HCT116 (cell line): ENCODE measurements at regions not wholly inside any gene's neighbourhood (a gene's known extent, or its start where the extent isn't known, plus 50 kb on each side); places are given as distances from the start of the nearest gene placed in this dataset.

ENCODE experiments used
- ATAC-seq: fragments of 200-7000 bp; cut with Tn5 transposase; 2 replicates; pipeline ENCODE4 v1.9.1; 2020; ENCODE audit warnings: mild to moderate bottlenecking, moderate library complexity
- BruUV-seq: library from RNA; stranded (reverse); fragments of 400-500 nt; replicated peaks from 2 replicates; lab custom pipeline; 2021; lab: Mats Ljungman, UMichigan
- CTCF ChIA-PET: fragments of 300-600 bp; sonication (Branson Sonifier 250); formaldehyde crosslinking; loops from one replicate; lab custom pipeline; 2021; ENCODE audit warnings: antibody characterized with exemption; lab: Charles Lee
- POLR2A ChIA-PET: fragments of 300-600, 350-600 bp; sonication (Branson Sonifier 250); formaldehyde crosslinking; loops from one replicate; lab custom pipeline; 2021; ENCODE audit warnings: antibody characterized with exemption; lab: Charles Lee
- RAD21 ChIA-PET, 2 experiments: fragments of 300-600 bp; sonication (Branson Sonifier 250); formaldehyde crosslinking; loops; one replicate each; lab custom pipeline; 2023; ENCODE audit warnings: low total read pairs in 2 of 2; ENCODE audit not compliant: uncharacterized antibody in 2 of 2, unreplicated experiment in 2 of 2, low non-redundant PET in 1 of 2; lab: Charles Lee
- DNase-seq: peaks from one replicate; pipeline ENCODE4 v3.0.0-alpha.2; 2010; ENCODE audit warnings: low read depth, low spot score
- H2AFZ ChIP-seq: fragments of 200-600 bp; shearing (Covaris generic), sonication (generic); 2 replicates; pipeline ENCODE4 v1.6.1; 2017; ENCODE audit warnings: low read depth, mixed run types, mixed read lengths, antibody characterized with exemption, low read length; ENCODE audit not compliant: poor library complexity, severe bottlenecking
- H3K27ac ChIP-seq: 2 replicates; pipeline ENCODE4 v1.5.1; 2012; ENCODE audit warnings: low read depth, low read length
- H3K27me3 ChIP-seq: fragments of 200-600 bp; sonication (generic); 2 replicates; pipeline ENCODE4 v1.6.1; 2016; ENCODE audit warnings: mixed run types, low read length, mixed read lengths; ENCODE audit not compliant: insufficient read depth
- H3K36me3 ChIP-seq, 2 experiments: fragments of 200-500 bp in 1 of 2; fragments of 200-600 bp in 1 of 2; sonication (Bioruptor generic) in 1 of 2; sonication (generic) in 1 of 2; 2 replicates each; pipeline versions ENCODE4 v1.5.1 to v1.6.1; 2014 to 2016; ENCODE audit warnings: low read length in 2 of 2, inconsistent platforms in 1 of 2, mixed read lengths in 1 of 2, mixed run types in 1 of 2; ENCODE audit not compliant: insufficient read depth in 2 of 2, control insufficient read depth in 1 of 2
- H3K4me1 ChIP-seq, 2 experiments: fragments of 200-600 bp in 1 of 2; sonication (generic) in 1 of 2; 2 replicates each; pipeline versions ENCODE4 v1.5.1 to v1.6.1; 2012 to 2017; ENCODE audit warnings: low read length in 2 of 2, inconsistent platforms in 1 of 2, mild to moderate bottlenecking in 1 of 2, mixed read lengths in 1 of 2, mixed run types in 1 of 2, moderate library complexity in 1 of 2; ENCODE audit not compliant: insufficient read depth in 2 of 2, control insufficient read depth in 1 of 2
- H3K4me2 ChIP-seq: fragments of 200-600 bp; sonication (generic); 2 replicates; pipeline ENCODE4 v1.6.1; 2017; ENCODE audit warnings: mixed run types, low read length, mixed read lengths
- H3K4me3 ChIP-seq, 2 experiments: fragments of 200-600 bp in 1 of 2; sonication (generic) in 1 of 2; replicated peaks in 1 of 2; 2 replicates each; pipeline ENCODE4 v1.5.1; 2011 to 2016; ENCODE audit warnings: low read length in 2 of 2, control low read depth in 1 of 2, low read depth in 1 of 2, mild to moderate bottlenecking in 1 of 2, mixed read lengths in 1 of 2, mixed run types in 1 of 2
- H3K79me2 ChIP-seq: fragments of 200-600 bp; sonication (generic); 2 replicates; pipeline ENCODE4 v1.6.1; 2017; ENCODE audit warnings: mild to moderate bottlenecking, mixed run types, low read length, moderate library complexity, mixed read lengths; ENCODE audit not compliant: insufficient read depth
- H3K9ac ChIP-seq: fragments of 200-600 bp; sonication (generic); 2 replicates; pipeline ENCODE4 v1.6.1; 2016; ENCODE audit warnings: low read length, mixed read lengths
- H3K9me2 ChIP-seq: fragments of 200-600 bp; sonication (generic), shearing (Covaris generic); 2 replicates; pipeline ENCODE4 v1.6.1; 2017; ENCODE audit warnings: mixed run types, mild to moderate bottlenecking, moderate library complexity; ENCODE audit not compliant: insufficient read depth
- H3K9me3 ChIP-seq, 2 experiments: fragments of 200-500 bp in 1 of 2; fragments of 200-600 bp in 1 of 2; sonication (Bioruptor generic) in 1 of 2; sonication (generic) in 1 of 2; 2 replicates each; pipeline ENCODE4 v1.6.1; 2014 to 2017; ENCODE audit warnings: low read length in 2 of 2, mixed read lengths in 2 of 2, inconsistent platforms in 1 of 2, low read depth in 1 of 2, mild to moderate bottlenecking in 1 of 2, mixed run types in 1 of 2, moderate library complexity in 1 of 2; ENCODE audit not compliant: control insufficient read depth in 1 of 2, insufficient read depth in 1 of 2
- H4K20me1 ChIP-seq: fragments of 200-600 bp; sonication (generic), shearing (Covaris generic); 2 replicates; pipeline ENCODE4 v1.6.1; 2017; ENCODE audit warnings: mixed run types, mild to moderate bottlenecking, moderate library complexity; ENCODE audit not compliant: insufficient read depth
- CTCF ChIP-seq, 3 experiments: fragments of 200-600 bp in 1 of 3; sonication (generic) in 1 of 3; IDR thresholded peaks in 2 of 3; conservative IDR thresholded peaks in 1 of 3; 2 replicates each; pipeline ENCODE4 v1.5.1; 2012 to 2017; ENCODE audit warnings: low read depth in 2 of 3, low read length in 2 of 3, antibody characterized with exemption in 1 of 3, borderline replicate concordance in 1 of 3, control low read depth in 1 of 3, mild to moderate bottlenecking in 1 of 3, mixed read lengths in 1 of 3, mixed run types in 1 of 3, moderate library complexity in 1 of 3; ENCODE audit not compliant: insufficient read depth in 1 of 3
- EZH2 ChIP-seq: fragments of 200-600 bp; sonication (generic); IDR thresholded peaks from 2 replicates; pipeline ENCODE4 v1.6.1; 2017; ENCODE audit warnings: antibody characterized with exemption, mixed run types
- EZH2phosphoT487 ChIP-seq: fragments of 200-600 bp; IDR thresholded peaks from 2 replicates; pipeline ENCODE4 v1.6.1; 2018; ENCODE audit warnings: antibody characterized with exemption, borderline replicate concordance
- SIN3A ChIP-seq: IDR thresholded peaks from 2 replicates; pipeline ENCODE4 v1.6.1; 2012; ENCODE audit warnings: low read depth
- SRF ChIP-seq: IDR thresholded peaks from 2 replicates; pipeline ENCODE4 v1.6.1; 2012; ENCODE audit warnings: low read depth
- YY1 ChIP-seq: IDR thresholded peaks from 2 replicates; pipeline ENCODE4 v1.6.1; 2011; ENCODE audit warnings: low read length, low read depth, moderate library complexity, mild to moderate bottlenecking; ENCODE audit not compliant: insufficient replicate concordance; ENCODE audit errors: extremely low read depth
- ZFX ChIP-seq: fragments of 450-650 bp; IDR thresholded peaks from 2 replicates; pipeline ENCODE4 v1.6.1; 2017
- ZNF274 ChIP-seq: fragments of 200-500 bp; sonication (Bioruptor generic); IDR thresholded peaks from 2 replicates; pipeline ENCODE4 v1.6.1; 2014; ENCODE audit warnings: mild to moderate bottlenecking, low read depth, low read length, inconsistent platforms
- intact Hi-C: fragments of 100-400 bp; cut with micrococcal nuclease; formaldehyde crosslinking; loops from 2 replicates; pipeline ENCODE4 v1.10.0; 2022

GRCh38 chr7:20532890-20533289, 82.6 kb upstream of the ABCB5 start:
- ATAC-seq: no peak
- peaks cover 3 to 5% of the 10 kb centered on the region in 2 experiments; a peak in 1 of 4 replicates for H3K9me3 ChIP-seq
- H3K9ac ChIP-seq: no peak overlapping the region
- H3K4me1 ChIP-seq: no peaks in the 10 kb centered on the region
- no peak overlapping the region for H3K4me3 ChIP-seq
- CTCF ChIA-PET: no interaction called here
- no peak overlapping the region for H2AFZ ChIP-seq
- RAD21 ChIA-PET: no interaction called here
- no peaks in the 10 kb centered on the region for H3K36me3 ChIP-seq
- BruUV-seq: no TSS peak
- no peak overlapping the region for H3K27ac ChIP-seq
- no peaks in the 10 kb centered on the region for H3K27me3 ChIP-seq
- H3K9me2 ChIP-seq: no peaks in the 10 kb centered on the region
- POLR2A ChIA-PET: no interaction called here
- no peaks in the 10 kb centered on the region for H3K79me2 ChIP-seq
- intact Hi-C loops: no loop called here
- no peak for TF ChIP-seq CTCF (IDR thresholded peaks at IDR 0.05 in 2 of 3, conservative IDR thresholded peaks at IDR 0.05 in 1 of 3; ENCODE audit: borderline replicate concordance in 1 of 3, insufficient read depth in 1 of 3, low read depth in 2 of 3, low read length in 2 of 3)
- TF ChIP-seq SRF: no peak
- TF ChIP-seq SIN3A: no peak
- no peak for TF ChIP-seq YY1
- TF ChIP-seq EZH2: no peak
- no peak for TF ChIP-seq EZH2phosphoT487
- H3K4me2 ChIP-seq: no peak overlapping the region
- no peak for DNase-seq
- H4K20me1 ChIP-seq: no peaks in the 10 kb centered on the region

- H3K36me3 ChIP-seq: no peaks in the 10 kb centered on the region
- BruUV-seq: no TSS peak
- no peak overlapping the region for H3K27ac ChIP-seq
- no peak overlapping the region for H3K4me3 ChIP-seq
- intact Hi-C loops: no loop called here
- ATAC-seq (no peak), DNase-seq (no peak)
- no peaks in the 10 kb centered on the region for H4K20me1 ChIP-seq
- POLR2A ChIA-PET: no interaction called here
- H3K4me1 ChIP-seq: no peaks in the 10 kb centered on the region
- no peak overlapping the region for H3K9ac ChIP-seq
- H3K4me2 ChIP-seq: no peak overlapping the region
- no peaks in the 10 kb centered on the region for H3K9me3 ChIP-seq
- RAD21 ChIA-PET: no interaction called here
- TF ChIP-seq ZNF274: no peak
- no peak for TF ChIP-seq ZFX
- H3K79me2 ChIP-seq: no peaks in the 10 kb centered on the region
- CTCF ChIA-PET: no interaction called here
- H3K9me2 ChIP-seq: no peaks in the 10 kb centered on the region
- no peak overlapping the region for H2AFZ ChIP-seq
- H3K27me3 ChIP-seq: no peaks in the 10 kb centered on the region
Measured at GRCh38 chr7:20534543-20534942, 80.9 kb upstream of the ABCB5 start.
